ENCODE measurements at regions not wholly inside any gene's neighbourhood (a gene's known extent, or its start where the extent isn't known, plus 50 kb on each side); places are given as distances from the start of the nearest gene placed in this dataset.

- POLR2A ChIA-PET: no interaction called here
- Histone ChIP-seq H3K27me3 (replicated peaks in 1 of 4; ENCODE audit: control extremely low read depth in 1 of 4, control insufficient read depth in 3 of 4, insufficient read depth in 4 of 4, low read length in 3 of 4) (peaks cover 0 to 2% (median 0%) of the 10 kb centered on the region in 4 experiments), H3K9ac (ENCODE audit: low read length) (no peak overlapping the region), H3K4me2 (replicated peaks; ENCODE audit: low read depth, low read length, poor library complexity, severe bottlenecking) (no peak overlapping the region), H4K20me1 (ENCODE audit: control insufficient read depth, insufficient read depth, low read length, poor library complexity, severe bottlenecking) (no peaks in the 10 kb centered on the region), H3K36me3 (replicated peaks in 1 of 2; ENCODE audit: control extremely low read depth in 1 of 2, control insufficient read depth in 1 of 2, extremely low read depth in 1 of 2, insufficient read depth in 2 of 2, low read length in 1 of 2) (no peaks in the 10 kb centered on the region), H3K4me3 (ENCODE audit: control extremely low read depth in 1 of 5, extremely low read depth in 1 of 5, insufficient read depth in 1 of 5, low read depth in 2 of 5, low read length in 4 of 5) (no peak overlapping the region), H3K27ac (ENCODE audit: low read length in 2 of 2) (no peak overlapping the region), H2AFZ (ENCODE audit: insufficient read depth, low read depth, low read length, poor library complexity, severe bottlenecking) (no peak overlapping the region), H3K79me2 (ENCODE audit: control insufficient read depth, insufficient read depth, low read length) (no peaks in the 10 kb centered on the region), H3K4me1 (ENCODE audit: control insufficient read depth in 2 of 2, insufficient read depth in 2 of 2, low read length in 2 of 2) (peaks cover 0 to 3% of the 10 kb centered on the region in 2 donors), H3K9me3 (ENCODE audit: control extremely low read depth in 1 of 3, control insufficient read depth in 2 of 3, insufficient read depth in 1 of 3, low read length in 2 of 3) (peaks cover 0 to 1% (median 0%) of the 10 kb centered on the region in 3 donors)
- Mint-ChIP-seq H3K4me3 (no peak overlapping the region), H3K9me3 (ENCODE audit: insufficient read depth) (no peaks in the 10 kb centered on the region), H3K27me3 (peaks cover 34% of the 10 kb centered on the region), H3K4me1 (peaks cover 3% of the 10 kb centered on the region), H3K27ac (no peak overlapping the region)
- ATAC-seq (ENCODE audit: low read depth): no peak
- CTCF ChIA-PET: interaction anchor here (1.0 to 1.9 kb wide), 6 partner anchors 11 to 354 kb away, joined by 3 to 9 read pairs (median 5); no protein-coding TSS in a partner anchor
- intact Hi-C loops (cut with micrococcal nuclease): loop anchor here (1.0 kb wide), 1 partner anchor 234 kb away; no protein-coding TSS in a partner anchor
- no CpG with 5 or more reads among the region's 5 CpGs for WGBS (ENCODE audit: insufficient coverage)
- DNase-seq: peak; percentile 52
- peak; percentile 73 for TF ChIP-seq CTCF (IDR thresholded peaks at IDR 0.05)
- no peak for TF ChIP-seq EZH2 (IDR thresholded peaks at IDR 0.05; ENCODE audit: borderline replicate concordance, insufficient read depth, low read depth, low read length, poor library complexity, severe bottlenecking)
These were observed 75.5 kb upstream of the DCD start for GRCh38 chr12:54723379-54724256.

- ChIA-PET CTCF (interaction anchor here (1.0 to 1.9 kb wide), 2 partner anchors 19 to 237 kb away, joined by 4 read pairs; no protein-coding TSS in a partner anchor), POLR2A (no interaction called here)
- ATAC-seq (ENCODE audit: low read depth): no peak
- peaks cover 3% of the 10 kb centered on the region for H3K4me1 Mint-ChIP-seq
- Histone ChIP-seq H3K79me2 (ENCODE audit: control insufficient read depth, insufficient read depth, low read length) (no peaks in the 10 kb centered on the region), H3K27me3 (replicated peaks in 1 of 4; ENCODE audit: control extremely low read depth in 1 of 4, control insufficient read depth in 3 of 4, insufficient read depth in 4 of 4, low read length in 3 of 4) (peaks cover 0 to 9% (median 1%) of the 10 kb centered on the region in 4 experiments), H3K4me1 (ENCODE audit: control insufficient read depth in 2 of 2, insufficient read depth in 2 of 2, low read length in 2 of 2) (peaks cover 0 to 3% of the 10 kb centered on the region in 2 donors), H3K9ac (ENCODE audit: low read length) (no peak overlapping the region), H3K27ac (ENCODE audit: low read length in 2 of 2) (no peak overlapping the region), H3K36me3 (replicated peaks in 1 of 2; ENCODE audit: control extremely low read depth in 1 of 2, control insufficient read depth in 1 of 2, extremely low read depth in 1 of 2, insufficient read depth in 2 of 2, low read length in 1 of 2) (no peaks in the 10 kb centered on the region), H3K4me2 (replicated peaks; ENCODE audit: low read depth, low read length, poor library complexity, severe bottlenecking) (no peak overlapping the region), H3K4me3 (ENCODE audit: control extremely low read depth in 1 of 5, extremely low read depth in 1 of 5, insufficient read depth in 1 of 5, low read depth in 2 of 5, low read length in 4 of 5) (no peak overlapping the region), H3K9me3 (ENCODE audit: control extremely low read depth in 1 of 3, control insufficient read depth in 2 of 3, insufficient read depth in 1 of 3, low read length in 2 of 3) (peaks cover 0 to 1% (median 0%) of the 10 kb centered on the region in 3 donors), H2AFZ (ENCODE audit: insufficient read depth, low read depth, low read length, poor library complexity, severe bottlenecking) (no peak overlapping the region), H4K20me1 (ENCODE audit: control insufficient read depth, insufficient read depth, low read length, poor library complexity, severe bottlenecking) (no peaks in the 10 kb centered on the region)
- 86% methylated on average over 2 of the region's 3 CpGs for WGBS (ENCODE audit: insufficient coverage)
- DNase-seq: no peak
- TF ChIP-seq CTCF (IDR thresholded peaks at IDR 0.05): no peak
- no peak for TF ChIP-seq EZH2 (IDR thresholded peaks at IDR 0.05; ENCODE audit: borderline replicate concordance, insufficient read depth, low read depth, low read length, poor library complexity, severe bottlenecking)
- H3K27me3 Mint-ChIP-seq: peaks cover 42% of the 10 kb centered on the region
- no peak overlapping the region for H3K27ac Mint-ChIP-seq
- no peaks in the 10 kb centered on the region for H3K9me3 Mint-ChIP-seq (ENCODE audit: insufficient read depth)
- no peak overlapping the region for H3K4me3 Mint-ChIP-seq
- intact Hi-C loops (cut with micrococcal nuclease): no loop called here
These were observed 73.1 kb upstream of the DCD start for GRCh38 chr12:54721312-54721711.
